ENCODE measurements at regions not wholly inside any gene's neighbourhood (a gene's known extent, or its start where the extent isn't known, plus 50 kb on each side); places are given as distances from the start of the nearest gene placed in this dataset.

DNA sequence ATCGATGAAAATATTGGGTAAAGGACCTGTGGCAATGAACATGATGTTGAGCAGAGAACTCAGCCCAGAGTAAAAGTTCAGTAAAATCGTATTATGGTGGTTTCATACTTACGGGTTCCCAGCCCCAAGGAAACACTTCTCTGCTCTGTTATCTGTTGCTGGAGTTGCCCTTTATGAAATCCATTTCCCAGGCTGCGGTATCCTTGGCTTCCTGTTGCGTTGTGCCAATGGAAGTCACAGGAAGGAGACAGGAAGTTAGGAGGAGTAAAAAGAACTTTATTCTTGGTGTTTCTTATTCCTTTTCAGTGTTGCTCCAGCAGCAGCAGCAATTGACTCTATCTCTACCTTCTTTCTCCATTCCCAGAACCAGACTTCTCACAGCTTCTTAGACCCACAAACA, 965.2 kb downstream of the VRK1 start:
- 59% methylated on average over 5 of the region's 5 CpGs for WGBS
- Histone ChIP-seq H3K9me3 (no peaks in the 10 kb centered on the region), H3K27ac (replicated peaks in 1 of 4) (no peak overlapping the region), H3K27me3 (peaks cover 0 to 6% (median 0%) of the 10 kb centered on the region in 4 donors), H3K4me1 (no peaks in the 10 kb centered on the region), H3K4me3 (no peak overlapping the region), H3K36me3 (no peaks in the 10 kb centered on the region)
- intact Hi-C loops (cut with DNase I), result no loop called here
- DNase-seq (ENCODE audit: extremely low spot score), result no peak
- TF ChIP-seq, protein P1, sequence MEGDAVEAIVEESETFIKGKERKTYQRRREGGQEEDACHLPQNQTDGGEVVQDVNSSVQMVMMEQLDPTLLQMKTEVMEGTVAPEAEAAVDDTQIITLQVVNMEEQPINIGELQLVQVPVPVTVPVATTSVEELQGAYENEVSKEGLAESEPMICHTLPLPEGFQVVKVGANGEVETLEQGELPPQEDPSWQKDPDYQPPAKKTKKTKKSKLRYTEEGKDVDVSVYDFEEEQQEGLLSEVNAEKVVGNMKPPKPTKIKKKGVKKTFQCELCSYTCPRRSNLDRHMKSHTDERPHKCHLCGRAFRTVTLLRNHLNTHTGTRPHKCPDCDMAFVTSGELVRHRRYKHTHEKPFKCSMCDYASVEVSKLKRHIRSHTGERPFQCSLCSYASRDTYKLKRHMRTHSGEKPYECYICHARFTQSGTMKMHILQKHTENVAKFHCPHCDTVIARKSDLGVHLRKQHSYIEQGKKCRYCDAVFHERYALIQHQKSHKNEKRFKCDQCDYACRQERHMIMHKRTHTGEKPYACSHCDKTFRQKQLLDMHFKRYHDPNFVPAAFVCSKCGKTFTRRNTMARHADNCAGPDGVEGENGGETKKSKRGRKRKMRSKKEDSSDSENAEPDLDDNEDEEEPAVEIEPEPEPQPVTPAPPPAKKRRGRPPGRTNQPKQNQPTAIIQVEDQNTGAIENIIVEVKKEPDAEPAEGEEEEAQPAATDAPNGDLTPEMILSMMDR (IDR thresholded peaks at IDR 0.05), result no peak
- TF ChIP-seq EP300 (IDR thresholded peaks at IDR 0.05) (no peak), POLR2AphosphoS5 (IDR thresholded peaks at IDR 0.05) (no peak), POLR2A (IDR thresholded peaks at IDR 0.05; ENCODE audit: low read depth) (no peak)

DNA sequence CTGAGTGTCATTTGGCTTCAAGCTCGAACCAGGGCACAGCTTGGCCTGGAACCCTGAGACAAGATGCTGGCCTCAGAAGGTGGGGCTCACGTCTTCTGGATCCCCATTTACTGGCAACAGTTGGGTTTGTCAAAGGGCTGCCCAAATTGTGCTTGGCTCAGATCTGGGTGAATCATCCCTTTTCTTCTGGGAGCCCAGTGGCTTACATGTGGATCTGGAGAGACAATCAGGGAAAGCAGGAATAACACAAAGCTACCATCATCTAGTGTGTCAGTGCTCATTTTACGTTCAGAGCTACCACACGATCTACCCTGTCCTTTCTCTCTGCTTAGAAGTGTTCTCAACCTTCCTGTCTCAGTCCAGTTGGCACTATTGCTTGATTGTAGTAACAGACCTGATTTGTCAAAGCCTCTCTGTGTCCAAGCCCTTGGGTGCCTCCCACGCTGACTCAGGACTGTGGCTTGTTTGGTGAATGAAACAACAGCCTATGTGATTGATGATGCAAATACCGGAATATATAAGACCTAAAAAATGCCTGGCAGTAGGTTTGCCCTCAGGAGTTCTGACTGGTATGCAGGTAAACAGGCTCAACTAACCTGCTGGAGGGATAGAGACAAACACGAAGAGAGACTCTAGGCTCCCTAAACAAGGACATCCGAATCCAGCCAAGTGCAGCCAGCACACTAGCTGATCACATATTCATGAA, 974.3 kb downstream of the VRK1 start:
- intact Hi-C loops (cut with DNase I), result no loop called here
- DNase-seq (ENCODE audit: extremely low spot score), result no peak
- peaks cover 0 to 5% (median 0%) of the 10 kb centered on the region in 4 donors for H3K27me3 ChIP-seq
- WGBS, result 79% methylated on average over 8 of the region's 8 CpGs
- TF ChIP-seq POLR2AphosphoS5 (IDR thresholded peaks at IDR 0.05), result no peak
- TF ChIP-seq, protein P1 (IDR thresholded peaks at IDR 0.05), result no peak
- H3K4me3 ChIP-seq, result no peak overlapping the region
- H3K4me1 ChIP-seq, result no peaks in the 10 kb centered on the region
- no peaks in the 10 kb centered on the region for H3K9me3 ChIP-seq
- H3K36me3 ChIP-seq, result no peaks in the 10 kb centered on the region
- H3K27ac ChIP-seq (replicated peaks in 1 of 4), result no peak overlapping the region

DNA sequence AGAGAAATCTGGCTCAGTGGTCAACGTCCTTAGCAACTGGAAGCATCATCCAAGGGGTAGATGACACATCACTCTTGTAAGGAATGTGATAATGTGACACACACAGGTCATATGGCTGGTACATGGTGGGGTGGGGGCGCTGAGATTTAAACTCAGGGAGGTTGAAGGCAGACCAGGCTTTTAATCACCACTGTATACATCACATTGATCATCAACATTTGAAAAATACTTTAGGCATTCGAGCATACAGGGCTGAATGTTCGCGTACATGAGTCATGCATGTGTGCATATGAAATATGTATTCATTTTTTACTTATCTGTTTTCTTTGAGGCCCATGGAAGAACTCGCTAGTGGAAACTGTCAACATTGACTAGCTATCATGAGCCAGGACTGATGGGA, 976.4 kb downstream of the VRK1 start:
- Histone ChIP-seq H3K27ac (replicated peaks in 1 of 4) (no peak overlapping the region), H3K27me3 (peaks cover 0 to 5% (median 0%) of the 10 kb centered on the region in 4 donors), H3K9me3 (no peaks in the 10 kb centered on the region), H3K4me3 (no peak overlapping the region), H3K4me1 (no peaks in the 10 kb centered on the region), H3K36me3 (no peaks in the 10 kb centered on the region)
- intact Hi-C loops (cut with DNase I), result no loop called here
- TF ChIP-seq EP300 (IDR thresholded peaks at IDR 0.05), result no peak
- TF ChIP-seq, protein P1 (IDR thresholded peaks at IDR 0.05), result no peak
- TF ChIP-seq POLR2AphosphoS5 (IDR thresholded peaks at IDR 0.05), result no peak
- TF ChIP-seq POLR2A (IDR thresholded peaks at IDR 0.05; ENCODE audit: low read depth), result no peak
- WGBS, result 80% methylated on average over 6 of the region's 6 CpGs
- DNase-seq (ENCODE audit: extremely low spot score), result no peak

DNA sequence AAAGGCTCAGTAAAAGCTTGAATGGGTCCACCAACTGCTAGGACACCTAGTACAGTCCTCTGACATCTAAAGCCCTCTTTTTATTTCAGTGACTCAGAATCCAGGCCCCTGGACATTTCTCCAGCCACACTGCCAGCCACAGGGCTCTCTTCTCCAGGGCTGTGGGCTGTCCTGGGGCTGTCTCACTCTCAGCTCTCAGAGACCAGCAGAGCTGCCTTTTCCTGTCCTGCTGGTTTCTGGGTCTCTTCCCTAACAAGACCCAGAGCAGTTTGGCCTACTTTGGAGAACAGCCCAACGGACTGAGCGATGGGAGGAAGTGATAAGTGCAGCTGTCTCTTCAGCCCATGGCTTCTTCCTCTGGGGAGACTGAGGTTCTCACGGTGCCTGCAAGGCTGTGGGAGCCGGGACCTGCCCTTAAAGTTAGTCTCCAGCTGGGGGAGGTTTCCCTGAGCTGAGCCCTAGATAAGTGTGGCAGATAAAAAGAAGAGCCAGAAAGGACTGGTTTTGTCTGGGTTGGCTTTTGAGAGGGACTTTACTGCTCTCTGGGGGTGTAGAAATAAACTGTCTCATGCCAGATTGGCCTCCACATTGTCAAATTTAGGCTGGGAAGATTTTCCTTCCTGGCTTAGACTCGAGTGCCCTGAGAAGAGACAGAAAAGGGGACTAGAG, 979.8 kb downstream of the VRK1 start:
- no peak for DNase-seq (ENCODE audit: extremely low spot score)
- H3K36me3 ChIP-seq, result no peaks in the 10 kb centered on the region
- no peaks in the 10 kb centered on the region for H3K9me3 ChIP-seq
- 59% methylated on average over 3 of the region's 5 CpGs for WGBS
- H3K27ac ChIP-seq (replicated peaks in 1 of 4), result no peak overlapping the region
- H3K4me1 ChIP-seq, result no peaks in the 10 kb centered on the region
- no peak overlapping the region for H3K4me3 ChIP-seq
- no peak for TF ChIP-seq POLR2A (IDR thresholded peaks at IDR 0.05; ENCODE audit: low read depth)
- TF ChIP-seq POLR2AphosphoS5 (IDR thresholded peaks at IDR 0.05), result no peak
- no peak for TF ChIP-seq EP300 (IDR thresholded peaks at IDR 0.05)
- TF ChIP-seq, protein P1 (IDR thresholded peaks at IDR 0.05), result no peak
- intact Hi-C loops (cut with DNase I), result no loop called here
- H3K27me3 ChIP-seq, result peaks cover 0 to 5% (median 0%) of the 10 kb centered on the region in 4 donors
